LNCAP (cell line): ENCODE measurements at regions not wholly inside any gene's neighbourhood (a gene's known extent, or its start where the extent isn't known, plus 50 kb on each side); places are given as distances from the start of the nearest gene placed in this dataset.

Experiments used
- CTCF ChIP-seq: fragments of 450-650 bp; IDR thresholded peaks from 2 replicates; pipeline ENCODE4 v1.5.1; 2017; ENCODE audit warnings: mild to moderate bottlenecking

- no peak for TF ChIP-seq CTCF
Measured at GRCh38 chr5:35339616-35340100, 109.4 kb upstream of the PRLR start.

- TF ChIP-seq CTCF: no peak
Measured at GRCh38 chr5:35339006-35339405, 108.7 kb upstream of the PRLR start.

- no peak for TF ChIP-seq CTCF
Measured at GRCh38 chr5:35338157-35338453, 107.8 kb upstream of the PRLR start.

- TF ChIP-seq CTCF: no peak
Measured at GRCh38 chr5:35337340-35338156, 107.3 kb upstream of the PRLR start.

GRCh38 chr5:35336230-35336629 is 105.9 kb upstream of the PRLR start:
- no peak for TF ChIP-seq CTCF

GRCh38 chr5:35335752-35336151 is 105.5 kb upstream of the PRLR start:
- TF ChIP-seq CTCF: no peak

GRCh38 chr5:35333366-35333765 is 103.1 kb upstream of the PRLR start:
- no peak for TF ChIP-seq CTCF
